GM12875 (cell line): ENCODE measurements at regions not wholly inside any gene's neighbourhood (a gene's known extent, or its start where the extent isn't known, plus 50 kb on each side); places are given as distances from the start of the nearest gene placed in this dataset.

ENCODE experiments used
- H3K4me3 ChIP-seq: one replicate; pipeline ENCODE4 v1.5.1; 2011; ENCODE audit warnings: low read depth, low read length, control low read depth
- CTCF ChIP-seq: IDR thresholded peaks from 2 replicates; pipeline ENCODE4 v1.5.1; 2011; ENCODE audit warnings: low read depth, mild to moderate bottlenecking, control low read depth, inconsistent platforms, low read length, moderate library complexity, borderline replicate concordance; ENCODE audit not compliant: insufficient read depth

DNA sequence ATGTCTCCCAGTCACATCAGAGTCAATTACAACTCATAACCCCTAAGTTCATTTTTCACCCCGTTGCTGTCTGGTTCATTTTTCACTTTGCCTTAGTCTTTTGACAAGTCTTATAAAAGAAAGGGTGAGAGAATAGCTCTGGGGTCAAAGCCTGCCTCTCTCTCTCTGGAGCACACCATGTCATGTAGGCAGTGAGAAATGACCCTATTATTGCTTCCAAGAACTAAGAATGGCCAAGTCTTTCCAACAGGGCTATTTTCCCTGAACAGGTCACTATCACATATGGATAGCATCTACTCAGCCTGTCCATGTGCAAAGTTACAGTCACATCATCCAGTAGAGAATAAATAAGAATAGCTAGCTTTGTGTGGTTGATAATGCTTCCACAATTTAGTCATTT, 655.5 kb upstream of the LRRC4C start:
- no peak for TF ChIP-seq CTCF
- H3K4me3 ChIP-seq, result no peak overlapping the region

- H3K4me3 ChIP-seq, result no peak overlapping the region
- TF ChIP-seq CTCF, result no peak
Measured at GRCh38 chr11:42138454-42138853, 679.0 kb upstream of the LRRC4C start.

DNA sequence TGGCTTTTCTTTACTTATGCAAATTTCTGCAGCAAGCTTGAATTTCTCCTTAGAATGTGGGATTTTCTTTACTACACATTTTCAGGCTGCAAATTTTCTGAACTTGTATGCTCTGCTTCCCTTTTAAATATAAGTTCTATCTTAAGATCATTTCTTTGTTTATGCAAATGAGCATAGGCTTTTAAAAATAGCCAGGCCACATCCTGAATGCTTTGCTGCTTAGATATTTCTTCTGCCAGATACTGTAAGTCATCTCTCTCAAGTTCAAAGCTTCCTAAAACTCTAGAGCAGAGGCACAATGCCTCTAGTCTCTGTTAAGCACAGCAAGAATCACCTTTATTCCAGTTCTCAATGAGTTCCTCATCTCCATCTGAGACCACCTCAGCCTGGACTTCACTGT, 685.9 kb upstream of the LRRC4C start:
- TF ChIP-seq CTCF, result no peak
- H3K4me3 ChIP-seq, result no peak overlapping the region

DNA sequence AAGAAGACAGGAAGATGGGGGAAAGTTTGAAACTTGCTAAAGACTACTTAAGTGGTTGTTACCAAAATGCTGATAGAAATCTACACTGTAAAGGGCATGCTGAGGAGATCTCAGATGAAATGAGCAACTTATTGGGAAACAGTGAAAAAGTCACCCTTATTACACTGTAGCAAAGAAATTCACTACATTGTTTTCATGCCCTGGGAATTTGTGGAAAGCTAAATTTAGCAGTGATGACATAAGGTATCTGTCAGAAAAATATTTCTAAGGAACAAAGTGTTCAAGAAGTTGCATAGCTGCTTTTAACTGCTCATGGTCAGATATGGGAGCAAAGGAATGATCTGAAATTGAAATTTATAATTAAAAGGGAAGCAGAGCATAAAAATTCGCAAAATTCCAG, 702.4 kb upstream of the LRRC4C start:
- no peak overlapping the region for H3K4me3 ChIP-seq
- no peak for TF ChIP-seq CTCF

DNA sequence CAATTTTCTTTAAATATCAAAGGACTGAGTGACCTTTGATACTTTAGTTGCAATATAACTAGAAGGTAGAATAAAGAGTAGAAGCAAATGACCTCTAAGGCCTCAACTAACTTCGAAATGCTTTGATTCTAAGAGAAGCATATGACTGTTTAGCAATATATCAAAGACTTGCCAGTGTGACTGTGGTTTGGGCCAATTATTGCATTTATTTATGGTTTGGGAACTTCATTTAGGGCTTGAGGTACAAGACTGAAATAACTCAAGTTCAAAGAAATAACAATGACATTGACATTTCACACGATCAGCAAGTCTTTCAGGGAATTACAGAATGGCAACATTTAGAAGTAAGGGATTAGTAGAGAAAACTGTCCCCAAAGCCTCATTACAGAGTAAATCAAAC, 709.7 kb upstream of the LRRC4C start:
- no peak overlapping the region for H3K4me3 ChIP-seq
- no peak for TF ChIP-seq CTCF

DNA sequence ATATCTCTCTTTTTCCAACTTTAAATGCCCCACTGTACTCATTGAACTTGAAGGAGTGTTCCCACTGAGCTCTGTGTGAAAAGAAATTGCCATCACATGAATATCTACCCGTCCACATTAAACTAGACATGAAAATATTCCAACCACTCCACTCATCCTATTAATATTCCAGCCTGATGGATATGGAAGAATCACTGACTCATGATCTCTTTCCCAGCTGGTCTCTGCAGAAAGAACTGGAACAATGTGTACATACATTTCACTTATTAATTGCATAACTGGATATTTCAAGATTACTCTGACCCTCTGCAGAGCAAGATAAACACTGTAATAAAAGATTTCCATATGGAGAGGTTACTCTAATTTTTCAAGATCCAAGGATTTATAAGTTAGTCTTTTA, 711.1 kb upstream of the LRRC4C start:
- H3K4me3 ChIP-seq, result no peak overlapping the region
- TF ChIP-seq CTCF, result no peak

DNA sequence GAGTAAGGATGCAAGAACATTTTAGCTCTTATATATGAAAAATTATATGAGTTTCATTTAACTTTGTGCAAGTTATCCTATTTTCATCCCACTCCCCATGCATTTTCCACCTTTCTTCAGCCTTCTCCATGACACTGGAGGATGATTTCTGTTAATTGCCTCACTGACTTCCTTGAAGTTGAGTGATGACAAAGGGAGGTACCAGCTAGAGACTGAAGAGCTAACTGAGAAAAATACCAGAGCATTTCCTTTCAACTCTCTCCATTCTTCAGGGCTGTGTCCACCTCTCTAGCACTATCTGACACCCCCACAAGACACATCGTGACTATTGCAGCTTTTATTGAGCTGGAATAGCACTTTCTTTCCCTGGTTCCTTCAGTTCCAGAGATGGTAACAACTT, 711.6 kb upstream of the LRRC4C start:
- no peak overlapping the region for H3K4me3 ChIP-seq
- TF ChIP-seq CTCF, result no peak
